ENCODE measurements at regions not wholly inside any gene's neighbourhood (a gene's known extent, or its start where the extent isn't known, plus 50 kb on each side); places are given as distances from the start of the nearest gene placed in this dataset.
A peak's percentile ranks its signal among the peaks of the same experiment; 100 is the strongest.

- intact Hi-C loops (cut with DNase I) = no loop called here
- no peak for DNase-seq
- no peak for ATAC-seq
These were observed 247.2 kb downstream of the CDH10 start for GRCh38 chr5:24397601-24398000.

GRCh38 chr5:24401773-24402172 lies 243.0 kb downstream of the CDH10 start:
- intact Hi-C loops (cut with DNase I) = no loop called here
- DNase-seq (no peak), ATAC-seq (peak in 1 of 2 donors; percentile 89)

- no peak for ATAC-seq
- DNase-seq = no peak
- intact Hi-C loops (cut with DNase I) = no loop called here
These were observed 237.3 kb downstream of the CDH10 start for GRCh38 chr5:24407466-24407865.

GRCh38 chr5:24428345-24428744 lies 216.4 kb downstream of the CDH10 start:
- DNase-seq = no peak
- intact Hi-C loops (cut with DNase I) = no loop called here
- ATAC-seq = no peak

- ATAC-seq = no peak
- intact Hi-C loops (cut with DNase I) = no loop called here
- DNase-seq = no peak
These were observed 211.2 kb downstream of the CDH10 start for GRCh38 chr5:24433555-24433954.
